ENCODE measurements at regions not wholly inside any gene's neighbourhood (a gene's known extent, or its start where the extent isn't known, plus 50 kb on each side); places are given as distances from the start of the nearest gene placed in this dataset.
A peak's percentile ranks its signal among the peaks of the same experiment; 100 is the strongest.
"Not testable (repeated sequence)": the region's sequence is repeated elsewhere in the genome, so short reads cannot be mapped to it uniquely, and the experiment has no call there.

- H3K27me3 Mint-ChIP-seq (ENCODE audit: insufficient read depth, unreplicated experiment); intact Hi-C loops (cut with micrococcal nuclease; ENCODE audit: unreplicated experiment); H3K27me3 ChIP-seq (replicated peaks; ENCODE audit: control insufficient read depth, insufficient read depth, low read length); H3K4me3 Mint-ChIP-seq (ENCODE audit: unreplicated experiment); H3K4me1 Mint-ChIP-seq (ENCODE audit: low read depth, unreplicated experiment); H3K9me3 ChIP-seq; H3K36me3 ChIP-seq (ENCODE audit: control insufficient read depth, insufficient read depth, low read length); BruUV-seq (replicated peaks); H3K4me1 ChIP-seq; H3K9me3 Mint-ChIP-seq (ENCODE audit: unreplicated experiment); H3K27ac Mint-ChIP-seq (ENCODE audit: unreplicated experiment); CTCF ChIA-PET; DNase-seq; H3K4me3 ChIP-seq (ENCODE audit: low read depth, low read length); POLR2A ChIA-PET: not testable (repeated sequence)
- peaks cover 43% of the 10 kb centered on the region for H3K36me3 Mint-ChIP-seq (ENCODE audit: insufficient read depth, unreplicated experiment)
These were observed 72.7 kb upstream of the NPIPB12 start for GRCh38 chr16:29578898-29579297.

GRCh38 chr16:29581764-29582163 is 75.6 kb upstream of the NPIPB12 start:
- H3K27me3 ChIP-seq (replicated peaks; ENCODE audit: control insufficient read depth, insufficient read depth, low read length); POLR2A ChIA-PET; H3K9me3 Mint-ChIP-seq (ENCODE audit: unreplicated experiment); H3K27me3 Mint-ChIP-seq (ENCODE audit: insufficient read depth, unreplicated experiment); H3K4me1 ChIP-seq; intact Hi-C loops (cut with micrococcal nuclease; ENCODE audit: unreplicated experiment); H3K36me3 ChIP-seq (ENCODE audit: control insufficient read depth, insufficient read depth, low read length); H3K9me3 ChIP-seq; DNase-seq; H3K4me1 Mint-ChIP-seq (ENCODE audit: low read depth, unreplicated experiment); CTCF ChIA-PET; H3K4me3 Mint-ChIP-seq (ENCODE audit: unreplicated experiment); H3K27ac Mint-ChIP-seq (ENCODE audit: unreplicated experiment); BruUV-seq (replicated peaks); H3K4me3 ChIP-seq (ENCODE audit: low read depth, low read length): not testable (repeated sequence)
- peaks cover 35% of the 10 kb centered on the region for H3K36me3 Mint-ChIP-seq (ENCODE audit: insufficient read depth, unreplicated experiment)

GRCh38 chr16:29591919-29592318 is 71.1 kb upstream of the SPN start:
- not testable (repeated sequence) for H3K27me3 Mint-ChIP-seq (ENCODE audit: insufficient read depth, unreplicated experiment); H3K9me3 Mint-ChIP-seq (ENCODE audit: unreplicated experiment)

GRCh38 chr16:29594269-29594925 is 68.7 kb upstream of the SPN start:
- H3K27me3 ChIP-seq (replicated peaks; ENCODE audit: control insufficient read depth, insufficient read depth, low read length); intact Hi-C loops (cut with micrococcal nuclease; ENCODE audit: unreplicated experiment); H3K27me3 Mint-ChIP-seq (ENCODE audit: insufficient read depth, unreplicated experiment); H3K4me1 Mint-ChIP-seq (ENCODE audit: low read depth, unreplicated experiment); H3K36me3 ChIP-seq (ENCODE audit: control insufficient read depth, insufficient read depth, low read length); H3K4me1 ChIP-seq; BruUV-seq (replicated peaks); CTCF ChIA-PET; H3K9me3 ChIP-seq; H3K9me3 Mint-ChIP-seq (ENCODE audit: unreplicated experiment): not testable (repeated sequence)
- Mint-ChIP-seq H3K4me3 (ENCODE audit: unreplicated experiment) (peak overlapping the region; percentile 93), H3K36me3 (ENCODE audit: insufficient read depth, unreplicated experiment) (peaks cover 29% of the 10 kb centered on the region), H3K27ac (ENCODE audit: unreplicated experiment) (peak overlapping the region; percentile 93)
- H3K4me3 ChIP-seq (ENCODE audit: low read depth, low read length), result peak overlapping the region; percentile 57
- POLR2A ChIA-PET, result interaction anchor here (0.6 kb wide), 1 partner anchor 57 kb away, joined by 4 read pairs; no protein-coding TSS in a partner anchor
- peak in 1 of 2 experiments; percentile 36 for DNase-seq

More at GRCh38 chr16:29591919-29592318, 71.1 kb upstream of the SPN start:
- H3K4me1 Mint-ChIP-seq (ENCODE audit: low read depth, unreplicated experiment); POLR2A ChIA-PET; H3K36me3 ChIP-seq (ENCODE audit: control insufficient read depth, insufficient read depth, low read length); CTCF ChIA-PET; BruUV-seq (replicated peaks); H3K4me1 ChIP-seq; H3K27ac Mint-ChIP-seq (ENCODE audit: unreplicated experiment); intact Hi-C loops (cut with micrococcal nuclease; ENCODE audit: unreplicated experiment); H3K9me3 ChIP-seq; H3K4me3 Mint-ChIP-seq (ENCODE audit: unreplicated experiment); H3K4me3 ChIP-seq (ENCODE audit: low read depth, low read length); DNase-seq; H3K27me3 ChIP-seq (replicated peaks; ENCODE audit: control insufficient read depth, insufficient read depth, low read length): not testable (repeated sequence)
- peaks cover 42% of the 10 kb centered on the region for H3K36me3 Mint-ChIP-seq (ENCODE audit: insufficient read depth, unreplicated experiment)

- H3K9me3 ChIP-seq; H3K27me3 Mint-ChIP-seq (ENCODE audit: insufficient read depth, unreplicated experiment); H3K36me3 ChIP-seq (ENCODE audit: control insufficient read depth, insufficient read depth, low read length); H3K4me1 Mint-ChIP-seq (ENCODE audit: low read depth, unreplicated experiment); H3K4me1 ChIP-seq; H3K9me3 Mint-ChIP-seq (ENCODE audit: unreplicated experiment); H3K27me3 ChIP-seq (replicated peaks; ENCODE audit: control insufficient read depth, insufficient read depth, low read length); intact Hi-C loops (cut with micrococcal nuclease; ENCODE audit: unreplicated experiment); BruUV-seq (replicated peaks); CTCF ChIA-PET: not testable (repeated sequence)
- peak overlapping the region; percentile 57 for H3K4me3 ChIP-seq (ENCODE audit: low read depth, low read length)
- Mint-ChIP-seq H3K27ac (ENCODE audit: unreplicated experiment) (peak overlapping the region; percentile 93), H3K4me3 (ENCODE audit: unreplicated experiment) (peak overlapping the region; percentile 93), H3K36me3 (ENCODE audit: insufficient read depth, unreplicated experiment) (peaks cover 21% of the 10 kb centered on the region)
- POLR2A ChIA-PET, result interaction anchor here (0.6 kb wide), 1 partner anchor 56 kb away, joined by 4 read pairs; no protein-coding TSS in a partner anchor
- peak; percentile 90 to 93 for DNase-seq
These were observed 67.9 kb upstream of the SPN start for GRCh38 chr16:29594926-29595838.

GRCh38 chr16:29597030-29597429 is 66.0 kb upstream of the SPN start:
- H3K4me3 ChIP-seq (ENCODE audit: low read depth, low read length); H3K27me3 Mint-ChIP-seq (ENCODE audit: insufficient read depth, unreplicated experiment); H3K4me1 ChIP-seq; H3K4me3 Mint-ChIP-seq (ENCODE audit: unreplicated experiment); H3K4me1 Mint-ChIP-seq (ENCODE audit: low read depth, unreplicated experiment); BruUV-seq (replicated peaks); POLR2A ChIA-PET; H3K9me3 ChIP-seq; intact Hi-C loops (cut with micrococcal nuclease; ENCODE audit: unreplicated experiment); H3K27ac Mint-ChIP-seq (ENCODE audit: unreplicated experiment); H3K36me3 ChIP-seq (ENCODE audit: control insufficient read depth, insufficient read depth, low read length); H3K27me3 ChIP-seq (replicated peaks; ENCODE audit: control insufficient read depth, insufficient read depth, low read length); H3K9me3 Mint-ChIP-seq (ENCODE audit: unreplicated experiment); CTCF ChIA-PET; DNase-seq: not testable (repeated sequence)
- peaks cover 21% of the 10 kb centered on the region for H3K36me3 Mint-ChIP-seq (ENCODE audit: insufficient read depth, unreplicated experiment)

All from Caco-2 (cell line).